K562 (cell line): ENCODE measurements at regions not wholly inside any gene's neighbourhood (a gene's known extent, or its start where the extent isn't known, plus 50 kb on each side); places are given as distances from the start of the nearest gene placed in this dataset.

ENCODE experiments used
- ARID1B ChIP-seq: fragments of 450-650 bp; IDR thresholded peaks from 2 replicates; pipeline ENCODE4 v1.6.1; 2016; ENCODE audit warnings: antibody characterized with exemption, mild to moderate bottlenecking, inconsistent platforms
- ATF7 ChIP-seq: fragments of 450-650 bp; IDR thresholded peaks from 2 replicates; pipeline ENCODE4 v1.7.1; 2014; ENCODE audit warnings: mild to moderate bottlenecking, moderate library complexity
- CBX5 ChIP-seq: IDR thresholded peaks from 2 replicates; pipeline ENCODE4 v1.6.1; 2014; ENCODE audit warnings: low read depth, borderline replicate concordance
- EHMT2 ChIP-seq: fragments of 450-650 bp; IDR thresholded peaks from 2 replicates; pipeline ENCODE4 v1.6.1; 2018; ENCODE audit warnings: antibody characterized with exemption
- ESRRB ChIP-seq: fragments of 250-450 bp; sonication (Bioruptor Pico); IDR thresholded peaks from 2 replicates; pipeline ENCODE4 v1.5.0; 2020; ENCODE audit warnings: mild to moderate bottlenecking, moderate library complexity, borderline replicate concordance
- GABPB2 ChIP-seq: fragments of 250-450 bp; sonication (Bioruptor Pico); conservative IDR thresholded peaks from 2 replicates; pipeline ENCODE4 v1.5.1; 2021; ENCODE audit warnings: mild to moderate bottlenecking
- GATA2 ChIP-seq: sonication (generic); formaldehyde crosslinking; IDR thresholded peaks from 2 replicates; pipeline ENCODE4 v1.4.0; 2020; ENCODE audit warnings: mild to moderate bottlenecking, missing genetic modification reagents
- KAT2B ChIP-seq: IDR thresholded peaks from one replicate; pipeline ENCODE4 v1.6.1; 2012; ENCODE audit warnings: low read depth, mild to moderate bottlenecking, control low read depth, inconsistent platforms, low read length, moderate library complexity
- MAFK ChIP-seq: IDR thresholded peaks from 2 replicates; pipeline ENCODE4 v1.6.1; 2011; ENCODE audit warnings: low read length, improper control_type of control experiment
- RBFOX2 ChIP-seq: fragments of 200-400 bp; formaldehyde crosslinking; IDR thresholded peaks from 2 replicates; pipeline ENCODE4 v1.6.1; 2017; ENCODE audit warnings: low read depth, mild to moderate bottlenecking, low read length, moderate library complexity
- RCOR1 ChIP-seq, 2 experiments: IDR thresholded peaks; 2 replicates each; pipeline ENCODE4 v1.6.1; 2012; ENCODE audit warnings: low read depth in 2 of 2, low read length in 2 of 2, borderline replicate concordance in 1 of 2, improper control_type of control experiment in 1 of 2
- ZNF384 ChIP-seq: IDR thresholded peaks from 2 replicates; pipeline ENCODE4 v1.6.1; 2012; ENCODE audit warnings: low read depth, low read length, improper control_type of control experiment
- ZNF551 ChIP-seq: fragments of 250-450 bp; sonication (Bioruptor Pico); IDR thresholded peaks from 2 replicates; pipeline ENCODE4 v1.5.0; 2021; ENCODE audit warnings: mild to moderate bottlenecking, moderate library complexity
- ZNF586 ChIP-seq: fragments of 450-650 bp; formaldehyde crosslinking; conservative IDR thresholded peaks from 2 replicates; pipeline ENCODE4 v1.4.0; 2020; ENCODE audit warnings: mild to moderate bottlenecking, moderate library complexity
- TF ChIP-seq, protein P1 (sequence below): fragments of 250-450 bp; sonication (Bioruptor Pico); IDR thresholded peaks from 2 replicates; pipeline ENCODE4 v1.5.1; 2021; ENCODE audit warnings: mild to moderate bottlenecking
- TF ChIP-seq, protein P2 (sequence below): fragments of 250-450 bp; sonication (Bioruptor Pico); IDR thresholded peaks from 2 replicates; pipeline ENCODE4 v1.8.0; 2022; ENCODE audit warnings: inconsistent platforms
- TF ChIP-seq, protein P3 (sequence below): fragments of 200-800 bp; sonication (Bioruptor generic); IDR thresholded peaks from 2 replicates; pipeline ENCODE4 v1.6.1; 2017; ENCODE audit warnings: missing genetic modification characterization, missing compliant biosample characterization
- TF ChIP-seq, protein P4 (sequence below), 3 experiments: fragments of 200-800 bp in 1 of 3; sonication (Bioruptor generic) in 1 of 3; sonication (generic) in 1 of 3; formaldehyde crosslinking in 1 of 3; IDR thresholded peaks; 2 replicates each; pipeline versions ENCODE4 v1.6.1 to v1.8.0; 2016 to 2022; ENCODE audit warnings: mild to moderate bottlenecking in 2 of 3, missing compliant biosample characterization in 2 of 3, missing genetic modification characterization in 2 of 3, missing genetic modification reagents in 1 of 3

DNA sequence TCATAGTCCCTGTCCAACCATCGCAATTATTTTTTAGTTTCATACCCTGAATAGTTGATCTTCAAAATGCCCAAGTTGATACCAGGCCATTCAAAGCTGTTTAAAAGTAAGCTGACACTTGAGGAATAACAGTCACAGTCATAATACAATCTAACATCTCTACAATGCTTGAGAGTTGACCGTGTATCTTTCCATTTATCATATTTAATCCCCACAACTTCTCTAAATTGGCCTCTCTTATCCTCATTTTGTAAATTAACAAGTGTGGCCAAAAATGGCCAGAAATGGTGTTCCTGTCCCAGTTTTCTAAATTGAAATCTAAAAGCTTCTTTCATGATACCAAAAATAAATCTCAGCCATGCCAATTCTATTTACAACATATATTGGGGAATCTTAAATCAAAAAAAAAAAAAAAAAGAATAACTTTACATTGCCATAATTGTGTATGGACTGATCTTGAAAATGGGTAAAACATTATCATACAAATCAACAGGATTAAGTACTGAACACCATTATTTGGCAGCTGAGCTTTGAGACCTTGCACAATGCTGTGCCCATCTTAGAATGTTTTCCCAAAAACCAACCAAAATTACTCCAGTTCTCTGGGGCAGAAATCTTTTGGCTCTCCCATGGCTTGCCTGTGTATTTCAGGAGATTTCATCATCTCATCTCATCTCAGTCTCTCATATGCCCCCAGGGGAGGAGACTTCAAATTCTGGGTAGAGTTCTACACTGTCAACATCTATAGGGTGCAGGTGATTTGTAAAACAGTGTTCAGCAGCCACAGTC is 448.7 kb upstream of the JARID2 start (continued):
- peak in 1 of 2 experiments; percentile 81; a peak in 2 of 4 replicates for TF ChIP-seq RCOR1 (IDR thresholded peaks at IDR 0.05; ENCODE audit: borderline replicate concordance in 1 of 2, low read depth in 2 of 2, low read length in 2 of 2)
- TF ChIP-seq, protein P1, sequence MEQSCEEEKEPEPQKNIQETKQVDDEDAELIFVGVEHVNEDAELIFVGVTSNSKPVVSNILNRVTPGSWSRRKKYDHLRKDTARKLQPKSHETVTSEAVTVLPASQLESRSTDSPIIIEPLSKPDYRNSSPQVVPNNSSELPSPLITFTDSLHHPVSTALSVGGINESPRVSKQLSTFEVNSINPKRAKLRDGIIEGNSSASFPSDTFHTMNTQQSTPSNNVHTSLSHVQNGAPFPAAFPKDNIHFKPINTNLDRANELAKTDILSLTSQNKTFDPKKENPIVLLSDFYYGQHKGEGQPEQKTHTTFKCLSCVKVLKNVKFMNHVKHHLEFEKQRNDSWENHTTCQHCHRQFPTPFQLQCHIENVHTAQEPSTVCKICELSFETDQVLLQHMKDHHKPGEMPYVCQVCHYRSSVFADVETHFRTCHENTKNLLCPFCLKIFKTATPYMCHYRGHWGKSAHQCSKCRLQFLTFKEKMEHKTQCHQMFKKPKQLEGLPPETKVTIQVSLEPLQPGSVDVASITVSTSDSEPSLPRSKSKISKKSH (CRISPR knock-in tag): no peak
- no peak for TF ChIP-seq ZNF551 (CRISPR knock-in tag)
- peak; percentile 29; the same call in 1 of the 2 replicates for TF ChIP-seq EHMT2
- TF ChIP-seq, protein P2, sequence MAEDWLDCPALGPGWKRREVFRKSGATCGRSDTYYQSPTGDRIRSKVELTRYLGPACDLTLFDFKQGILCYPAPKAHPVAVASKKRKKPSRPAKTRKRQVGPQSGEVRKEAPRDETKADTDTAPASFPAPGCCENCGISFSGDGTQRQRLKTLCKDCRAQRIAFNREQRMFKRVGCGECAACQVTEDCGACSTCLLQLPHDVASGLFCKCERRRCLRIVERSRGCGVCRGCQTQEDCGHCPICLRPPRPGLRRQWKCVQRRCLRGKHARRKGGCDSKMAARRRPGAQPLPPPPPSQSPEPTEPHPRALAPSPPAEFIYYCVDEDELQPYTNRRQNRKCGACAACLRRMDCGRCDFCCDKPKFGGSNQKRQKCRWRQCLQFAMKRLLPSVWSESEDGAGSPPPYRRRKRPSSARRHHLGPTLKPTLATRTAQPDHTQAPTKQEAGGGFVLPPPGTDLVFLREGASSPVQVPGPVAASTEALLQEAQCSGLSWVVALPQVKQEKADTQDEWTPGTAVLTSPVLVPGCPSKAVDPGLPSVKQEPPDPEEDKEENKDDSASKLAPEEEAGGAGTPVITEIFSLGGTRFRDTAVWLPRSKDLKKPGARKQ (CRISPR knock-in tag): 0 out of 2 replicates have a peak, but pooled peaks have one; percentile 11
- TF ChIP-seq ARID1B: peak; percentile 38; the same call in 1 of the 2 replicates
- TF ChIP-seq, protein P3, sequence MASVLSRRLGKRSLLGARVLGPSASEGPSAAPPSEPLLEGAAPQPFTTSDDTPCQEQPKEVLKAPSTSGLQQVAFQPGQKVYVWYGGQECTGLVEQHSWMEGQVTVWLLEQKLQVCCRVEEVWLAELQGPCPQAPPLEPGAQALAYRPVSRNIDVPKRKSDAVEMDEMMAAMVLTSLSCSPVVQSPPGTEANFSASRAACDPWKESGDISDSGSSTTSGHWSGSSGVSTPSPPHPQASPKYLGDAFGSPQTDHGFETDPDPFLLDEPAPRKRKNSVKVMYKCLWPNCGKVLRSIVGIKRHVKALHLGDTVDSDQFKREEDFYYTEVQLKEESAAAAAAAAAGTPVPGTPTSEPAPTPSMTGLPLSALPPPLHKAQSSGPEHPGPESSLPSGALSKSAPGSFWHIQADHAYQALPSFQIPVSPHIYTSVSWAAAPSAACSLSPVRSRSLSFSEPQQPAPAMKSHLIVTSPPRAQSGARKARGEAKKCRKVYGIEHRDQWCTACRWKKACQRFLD (CRISPR knock-in tag): peak; percentile 81; the same call in 1 of the 2 replicates
- no peak for TF ChIP-seq RBFOX2
- no peak for TF ChIP-seq ESRRB
- TF ChIP-seq KAT2B: no peak
- TF ChIP-seq, protein P4, sequence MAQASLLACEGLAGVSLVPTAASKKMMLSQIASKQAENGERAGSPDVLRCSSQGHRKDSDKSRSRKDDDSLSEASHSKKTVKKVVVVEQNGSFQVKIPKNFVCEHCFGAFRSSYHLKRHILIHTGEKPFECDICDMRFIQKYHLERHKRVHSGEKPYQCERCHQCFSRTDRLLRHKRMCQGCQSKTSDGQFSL (CRISPR knock-in tag; IDR thresholded peaks at IDR 0.05): no peak
- TF ChIP-seq, protein P4 (tag; IDR thresholded peaks at IDR 0.05): peak in 1 of 2 experiments; percentile 57; a peak in 1 of 4 replicates
- TF ChIP-seq CBX5: no peak
- TF ChIP-seq GATA2 (CRISPR knock-in tag): no peak
- TF ChIP-seq ATF7: peak; percentile 82
- TF ChIP-seq MAFK: no peak
- 0 out of 2 replicates have a peak, but pooled peaks have one; percentile 49 for TF ChIP-seq ZNF586 (CRISPR knock-in tag)
- no peak for TF ChIP-seq ZNF384
- no peak for TF ChIP-seq GABPB2 (CRISPR knock-in tag)
